ENCODE measurements at regions not wholly inside any gene's neighbourhood (a gene's known extent, or its start where the extent isn't known, plus 50 kb on each side); places are given as distances from the start of the nearest gene placed in this dataset.

DNA sequence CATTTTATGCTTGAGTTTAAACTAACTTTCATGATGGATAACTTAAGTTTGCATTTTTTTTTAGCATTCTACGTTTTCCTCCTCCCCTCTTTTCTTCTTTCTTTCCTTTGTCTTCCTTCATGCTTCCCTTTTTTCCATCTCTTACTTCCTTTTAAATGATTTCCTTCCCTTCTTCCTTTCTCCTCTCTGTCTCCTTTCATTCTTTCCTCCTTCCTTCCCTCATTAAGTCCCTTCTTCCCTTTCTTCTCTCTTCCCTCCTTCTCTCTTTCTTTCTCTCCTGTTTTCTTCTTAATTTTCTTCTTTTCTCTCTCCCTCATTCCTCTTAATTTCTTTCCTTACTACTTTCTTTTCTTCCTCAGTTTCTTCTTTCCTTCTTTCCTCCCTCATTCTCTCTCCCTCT is 376.0 kb downstream of the LRIG3 start:
- CTCF ChIA-PET: no interaction called here
- Histone ChIP-seq H3K4me3 (ENCODE audit: control insufficient read depth in 1 of 7, extremely low read depth in 1 of 7, insufficient read depth in 4 of 7, low read depth in 2 of 7, low read length in 6 of 7) (no peak overlapping the region), H3K4me1 (ENCODE audit: control extremely low read depth in 1 of 4, control insufficient read depth in 4 of 4, insufficient read depth in 4 of 4, low read length in 3 of 4) (no peaks in the 10 kb centered on the region), H3K36me3 (ENCODE audit: control insufficient read depth in 4 of 4, insufficient read depth in 4 of 4, low read length in 3 of 4) (no peaks in the 10 kb centered on the region), H3K27me3 (replicated peaks in 2 of 5; ENCODE audit: control insufficient read depth in 4 of 5, insufficient read depth in 5 of 5, low read length in 4 of 5) (no peaks in the 10 kb centered on the region), H3K27ac (ENCODE audit: insufficient read depth in 1 of 2, low read depth in 1 of 2, low read length in 2 of 2, poor library complexity in 1 of 2, severe bottlenecking in 2 of 2) (no peak overlapping the region), H3K9me3 (ENCODE audit: control extremely low read depth in 1 of 5, control insufficient read depth in 4 of 5, insufficient read depth in 2 of 5, low read depth in 1 of 5, low read length in 4 of 5) (no peaks in the 10 kb centered on the region)
- POLR2A ChIA-PET: no interaction called here
- 84% methylated on average over 1 of the region's 1 CpG for WGBS (ENCODE audit: insufficient coverage)
- DNase-seq: no peak

DNA sequence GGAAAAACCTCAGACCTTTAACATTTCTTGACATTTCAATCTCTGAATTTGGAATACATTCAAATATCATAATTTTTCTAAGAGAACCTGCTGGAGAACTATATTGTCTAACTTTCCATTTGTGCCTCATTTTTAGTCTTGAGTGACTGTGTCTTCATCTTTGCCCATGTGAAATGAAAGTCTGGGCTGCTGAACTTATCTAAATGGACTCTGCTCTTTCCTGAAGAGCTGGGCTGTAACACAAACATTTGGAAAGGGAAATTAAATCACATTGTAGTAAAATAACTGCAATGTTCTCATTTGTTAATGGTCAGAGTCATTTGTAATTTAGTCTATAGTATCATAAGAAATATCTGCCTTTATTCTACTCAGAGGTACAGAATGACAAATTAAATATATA is 373.1 kb downstream of the LRIG3 start:
- H3K36me3 ChIP-seq (ENCODE audit: control insufficient read depth in 4 of 4, insufficient read depth in 4 of 4, low read length in 3 of 4): no peaks in the 10 kb centered on the region
- H3K4me3 ChIP-seq (ENCODE audit: control insufficient read depth in 1 of 7, extremely low read depth in 1 of 7, insufficient read depth in 4 of 7, low read depth in 2 of 7, low read length in 6 of 7): no peak overlapping the region
- ChIA-PET CTCF (interaction anchor here (1.1 kb wide), 1 partner anchor 9 kb away, joined by 3 read pairs; no protein-coding TSS in a partner anchor), POLR2A (no interaction called here)
- no peak overlapping the region for H3K27ac ChIP-seq (ENCODE audit: insufficient read depth in 1 of 2, low read depth in 1 of 2, low read length in 2 of 2, poor library complexity in 1 of 2, severe bottlenecking in 2 of 2)
- no peaks in the 10 kb centered on the region for H3K9me3 ChIP-seq (ENCODE audit: control extremely low read depth in 1 of 5, control insufficient read depth in 4 of 5, insufficient read depth in 2 of 5, low read depth in 1 of 5, low read length in 4 of 5)
- DNase-seq: no peak
- H3K27me3 ChIP-seq (replicated peaks in 2 of 5; ENCODE audit: control insufficient read depth in 4 of 5, insufficient read depth in 5 of 5, low read length in 4 of 5): no peaks in the 10 kb centered on the region
- no peaks in the 10 kb centered on the region for H3K4me1 ChIP-seq (ENCODE audit: control extremely low read depth in 1 of 4, control insufficient read depth in 4 of 4, insufficient read depth in 4 of 4, low read length in 3 of 4)

DNA sequence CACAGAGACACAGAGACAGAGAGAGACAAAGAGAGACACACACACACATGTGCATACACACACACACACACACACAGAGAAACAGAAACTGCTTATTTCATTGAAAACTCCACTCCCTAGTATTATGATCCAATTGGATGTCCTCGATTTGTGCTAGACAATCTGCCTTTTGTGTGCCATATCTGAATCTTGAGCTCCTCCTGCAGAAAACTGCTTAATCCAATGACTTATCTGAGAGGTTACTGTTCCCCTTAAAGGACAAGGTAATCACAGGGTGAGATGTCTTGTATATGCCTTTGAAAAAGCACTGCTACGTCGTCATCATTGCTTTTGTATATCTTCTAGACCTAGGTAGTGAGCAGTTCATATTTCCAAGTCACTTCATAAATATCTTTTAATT is 371.5 kb downstream of the LRIG3 start:
- no peak for DNase-seq
- ChIA-PET CTCF (no interaction called here), POLR2A (no interaction called here)
- H3K27ac ChIP-seq (ENCODE audit: insufficient read depth in 1 of 2, low read depth in 1 of 2, low read length in 2 of 2, poor library complexity in 1 of 2, severe bottlenecking in 2 of 2): no peak overlapping the region
- H3K4me1 ChIP-seq (ENCODE audit: control extremely low read depth in 1 of 4, control insufficient read depth in 4 of 4, insufficient read depth in 4 of 4, low read length in 3 of 4): no peaks in the 10 kb centered on the region
- WGBS (ENCODE audit: insufficient coverage): 100% methylated on average over 1 of the region's 3 CpGs
- no peaks in the 10 kb centered on the region for H3K36me3 ChIP-seq (ENCODE audit: control insufficient read depth in 4 of 4, insufficient read depth in 4 of 4, low read length in 3 of 4)
- H3K27me3 ChIP-seq (replicated peaks in 2 of 5; ENCODE audit: control insufficient read depth in 4 of 5, insufficient read depth in 5 of 5, low read length in 4 of 5): no peaks in the 10 kb centered on the region
- H3K9me3 ChIP-seq (ENCODE audit: control extremely low read depth in 1 of 5, control insufficient read depth in 4 of 5, insufficient read depth in 2 of 5, low read depth in 1 of 5, low read length in 4 of 5): no peaks in the 10 kb centered on the region
- H3K4me3 ChIP-seq (ENCODE audit: control insufficient read depth in 1 of 7, extremely low read depth in 1 of 7, insufficient read depth in 4 of 7, low read depth in 2 of 7, low read length in 6 of 7): no peak overlapping the region

DNA sequence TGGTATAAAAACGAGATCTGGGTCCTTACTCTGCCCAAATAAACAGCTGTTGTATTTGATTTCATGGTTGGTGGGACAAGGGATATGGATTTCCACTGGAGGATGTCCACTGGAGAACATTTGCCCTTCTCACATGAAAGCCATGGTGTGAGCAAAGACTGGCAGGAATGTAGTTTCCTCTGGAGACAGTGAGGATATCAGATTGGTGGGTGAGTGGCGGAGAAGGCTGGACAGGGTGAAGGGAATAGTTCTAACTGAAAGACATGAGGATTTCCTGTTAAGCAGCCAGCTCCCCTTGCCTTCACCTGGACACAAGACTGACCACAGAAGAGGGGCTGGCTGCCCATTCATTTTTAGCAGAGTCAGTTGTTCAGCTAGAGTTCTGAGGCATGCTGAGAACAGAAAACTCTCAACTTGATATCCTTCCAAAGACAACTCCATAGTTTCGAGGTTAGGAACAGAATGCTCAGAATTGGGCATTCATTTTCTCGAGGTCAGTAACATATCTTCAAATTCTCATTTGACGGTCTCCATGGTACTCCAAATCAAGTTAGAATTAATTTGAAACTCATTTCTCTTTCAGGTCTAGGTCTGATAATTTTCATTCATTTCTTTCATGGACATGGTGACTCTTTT is 365.7 kb downstream of the LRIG3 start:
- Histone ChIP-seq H3K4me3 (ENCODE audit: control insufficient read depth in 1 of 7, extremely low read depth in 1 of 7, insufficient read depth in 4 of 7, low read depth in 2 of 7, low read length in 6 of 7) (no peak overlapping the region), H3K36me3 (ENCODE audit: control insufficient read depth in 4 of 4, insufficient read depth in 4 of 4, low read length in 3 of 4) (no peaks in the 10 kb centered on the region), H3K27me3 (replicated peaks in 2 of 5; ENCODE audit: control insufficient read depth in 4 of 5, insufficient read depth in 5 of 5, low read length in 4 of 5) (peaks cover 0 to under 1% (median 0%) of the 10 kb centered on the region in 5 experiments), H3K4me1 (ENCODE audit: control extremely low read depth in 1 of 4, control insufficient read depth in 4 of 4, insufficient read depth in 4 of 4, low read length in 3 of 4) (no peaks in the 10 kb centered on the region), H3K9me3 (ENCODE audit: control extremely low read depth in 1 of 5, control insufficient read depth in 4 of 5, insufficient read depth in 2 of 5, low read depth in 1 of 5, low read length in 4 of 5) (no peaks in the 10 kb centered on the region), H3K27ac (ENCODE audit: insufficient read depth in 1 of 2, low read depth in 1 of 2, low read length in 2 of 2, poor library complexity in 1 of 2, severe bottlenecking in 2 of 2) (no peak overlapping the region)
- no peak for DNase-seq
- CTCF ChIA-PET: no interaction called here
- WGBS (ENCODE audit: insufficient coverage): 98% methylated on average over 4 of the region's 5 CpGs
- POLR2A ChIA-PET: no interaction called here

DNA sequence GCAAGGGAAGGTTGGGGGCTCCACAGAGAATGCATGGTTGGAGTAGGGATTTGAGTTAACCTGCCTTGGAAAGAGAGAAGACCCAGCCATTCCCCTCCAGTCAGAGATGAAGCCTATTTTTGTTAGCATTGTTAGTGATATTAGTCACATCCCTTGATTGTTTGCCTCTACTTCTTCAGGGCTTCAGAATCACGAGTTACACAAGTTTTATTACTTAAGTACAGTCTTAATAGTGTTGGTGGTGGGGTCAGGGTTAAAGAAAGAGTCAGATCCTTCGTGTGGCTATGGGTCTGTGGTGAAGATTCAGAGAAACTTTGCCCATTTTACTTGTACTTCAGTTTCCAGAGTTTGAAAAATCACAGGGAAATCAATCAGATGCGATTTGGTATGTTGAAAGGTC is 363.1 kb downstream of the LRIG3 start:
- no peak overlapping the region for H3K27ac ChIP-seq (ENCODE audit: insufficient read depth in 1 of 2, low read depth in 1 of 2, low read length in 2 of 2, poor library complexity in 1 of 2, severe bottlenecking in 2 of 2)
- POLR2A ChIA-PET: no interaction called here
- peaks cover 0 to 2% (median 0%) of the 10 kb centered on the region in 5 experiments for H3K27me3 ChIP-seq (replicated peaks in 2 of 5; ENCODE audit: control insufficient read depth in 4 of 5, insufficient read depth in 5 of 5, low read length in 4 of 5)
- H3K9me3 ChIP-seq (ENCODE audit: control extremely low read depth in 1 of 5, control insufficient read depth in 4 of 5, insufficient read depth in 2 of 5, low read depth in 1 of 5, low read length in 4 of 5): no peaks in the 10 kb centered on the region
- H3K4me3 ChIP-seq (ENCODE audit: control insufficient read depth in 1 of 7, extremely low read depth in 1 of 7, insufficient read depth in 4 of 7, low read depth in 2 of 7, low read length in 6 of 7): no peak overlapping the region
- no peaks in the 10 kb centered on the region for H3K4me1 ChIP-seq (ENCODE audit: control extremely low read depth in 1 of 4, control insufficient read depth in 4 of 4, insufficient read depth in 4 of 4, low read length in 3 of 4)
- CTCF ChIA-PET: interaction anchor here (1.3 kb wide), 1 partner anchor 10 kb away, joined by 3 read pairs; no protein-coding TSS in a partner anchor
- H3K36me3 ChIP-seq (ENCODE audit: control insufficient read depth in 4 of 4, insufficient read depth in 4 of 4, low read length in 3 of 4): no peaks in the 10 kb centered on the region
- 86% methylated on average over 2 of the region's 3 CpGs for WGBS (ENCODE audit: insufficient coverage)
- DNase-seq: no peak

DNA sequence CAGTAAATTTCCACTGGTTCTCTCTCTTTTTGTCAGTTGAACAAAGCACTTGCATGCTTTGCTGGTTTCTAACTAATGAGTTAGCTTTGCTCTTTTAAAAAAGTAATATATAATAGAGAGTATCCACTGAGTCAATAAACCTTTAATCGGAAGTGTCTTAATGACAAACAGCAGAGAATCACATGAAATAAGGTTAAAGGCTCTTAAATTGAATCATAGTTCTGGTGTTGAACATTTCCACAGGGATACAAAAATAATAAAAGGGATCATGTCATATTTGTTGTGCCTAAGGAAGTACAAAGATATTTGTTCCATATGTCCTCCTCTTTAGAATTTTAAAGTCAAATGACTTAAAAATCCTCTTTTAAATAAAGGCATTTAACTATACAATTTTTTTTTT is 362.6 kb downstream of the LRIG3 start:
- no peaks in the 10 kb centered on the region for H3K9me3 ChIP-seq (ENCODE audit: control extremely low read depth in 1 of 5, control insufficient read depth in 4 of 5, insufficient read depth in 2 of 5, low read depth in 1 of 5, low read length in 4 of 5)
- H3K36me3 ChIP-seq (ENCODE audit: control insufficient read depth in 4 of 4, insufficient read depth in 4 of 4, low read length in 3 of 4): no peaks in the 10 kb centered on the region
- no CpG with 5 or more reads among the region's 1 CpG for WGBS (ENCODE audit: insufficient coverage)
- ChIA-PET CTCF (no interaction called here), POLR2A (no interaction called here)
- no peaks in the 10 kb centered on the region for H3K4me1 ChIP-seq (ENCODE audit: control extremely low read depth in 1 of 4, control insufficient read depth in 4 of 4, insufficient read depth in 4 of 4, low read length in 3 of 4)
- peaks cover 0 to 2% (median 0%) of the 10 kb centered on the region in 5 experiments for H3K27me3 ChIP-seq (replicated peaks in 2 of 5; ENCODE audit: control insufficient read depth in 4 of 5, insufficient read depth in 5 of 5, low read length in 4 of 5)
- no peak overlapping the region for H3K27ac ChIP-seq (ENCODE audit: insufficient read depth in 1 of 2, low read depth in 1 of 2, low read length in 2 of 2, poor library complexity in 1 of 2, severe bottlenecking in 2 of 2)
- no peak overlapping the region for H3K4me3 ChIP-seq (ENCODE audit: control insufficient read depth in 1 of 7, extremely low read depth in 1 of 7, insufficient read depth in 4 of 7, low read depth in 2 of 7, low read length in 6 of 7)
- no peak for DNase-seq

DNA sequence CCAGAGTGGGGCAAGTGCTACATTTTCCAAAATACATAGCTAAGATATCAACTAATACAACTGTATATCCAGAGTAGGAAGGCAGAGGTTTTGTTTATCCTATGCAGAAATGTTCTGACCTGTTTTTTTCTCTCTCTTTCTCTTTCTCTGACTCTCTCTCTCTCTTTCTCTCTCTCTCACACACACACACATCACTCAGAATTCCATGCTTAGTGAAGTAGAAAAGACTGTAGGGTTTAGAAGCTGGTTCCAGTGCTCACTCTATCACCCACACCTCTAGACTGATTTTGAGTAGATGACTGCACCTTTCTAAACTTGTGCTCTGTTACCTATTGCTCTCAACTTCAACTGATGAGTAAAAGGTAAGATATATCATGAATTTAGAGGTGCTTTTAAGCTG is 356.7 kb downstream of the LRIG3 start:
- Histone ChIP-seq H3K27ac (ENCODE audit: insufficient read depth in 1 of 2, low read depth in 1 of 2, low read length in 2 of 2, poor library complexity in 1 of 2, severe bottlenecking in 2 of 2) (no peak overlapping the region), H3K4me1 (ENCODE audit: control extremely low read depth in 1 of 4, control insufficient read depth in 4 of 4, insufficient read depth in 4 of 4, low read length in 3 of 4) (no peaks in the 10 kb centered on the region), H3K4me3 (ENCODE audit: control insufficient read depth in 1 of 7, extremely low read depth in 1 of 7, insufficient read depth in 4 of 7, low read depth in 2 of 7, low read length in 6 of 7) (no peak overlapping the region), H3K9me3 (ENCODE audit: control extremely low read depth in 1 of 5, control insufficient read depth in 4 of 5, insufficient read depth in 2 of 5, low read depth in 1 of 5, low read length in 4 of 5) (no peaks in the 10 kb centered on the region), H3K27me3 (replicated peaks in 2 of 5; ENCODE audit: control insufficient read depth in 4 of 5, insufficient read depth in 5 of 5, low read length in 4 of 5) (peaks cover 0 to 2% (median 0%) of the 10 kb centered on the region in 5 experiments), H3K36me3 (ENCODE audit: control insufficient read depth in 4 of 4, insufficient read depth in 4 of 4, low read length in 3 of 4) (no peaks in the 10 kb centered on the region)
- CTCF ChIA-PET: no interaction called here
- POLR2A ChIA-PET: no interaction called here
- no peak for DNase-seq
